H1 (cell line): ENCODE measurements at regions not wholly inside any gene's neighbourhood (a gene's known extent, or its start where the extent isn't known, plus 50 kb on each side); places are given as distances from the start of the nearest gene placed in this dataset.

Source experiments
- ASH2L ChIP-seq: fragments of 200-600, 300-600 bp; sonication (generic); IDR thresholded peaks from one replicate; pipeline ENCODE4 v1.7.1; 2017; ENCODE audit warnings: low read length
- CEBPB ChIP-seq: IDR thresholded peaks from 2 replicates; pipeline ENCODE4 v1.6.1; 2012; ENCODE audit warnings: low read depth, low read length
- HDAC2 ChIP-seq, 2 experiments: fragments of 300-600 bp in 1 of 2; sonication (generic) in 1 of 2; IDR thresholded peaks; 2 replicates each; pipeline ENCODE4 v1.6.1; 2011 to 2012; ENCODE audit warnings: low read depth in 2 of 2, low read length in 2 of 2, mild to moderate bottlenecking in 2 of 2, moderate library complexity in 2 of 2, borderline replicate concordance in 1 of 2, inconsistent platforms in 1 of 2
- HDAC6 ChIP-seq: IDR thresholded peaks from one replicate; pipeline ENCODE4 v1.7.1; 2012; ENCODE audit warnings: low read depth, mild to moderate bottlenecking, inconsistent platforms, low read length, moderate library complexity
- JUND ChIP-seq: IDR thresholded peaks from 2 replicates; pipeline ENCODE4 v1.6.1; 2011; ENCODE audit warnings: mild to moderate bottlenecking, improper control_type of control experiment, low read length
- TF ChIP-seq, protein P1 (sequence below), 3 experiments: IDR thresholded peaks; 1 replicate in 2 of 3; 2 replicates in 1 of 3; pipeline versions ENCODE4 v1.5.1 to v1.6.1; 2011; ENCODE audit warnings: low read length in 3 of 3, mild to moderate bottlenecking in 3 of 3, inconsistent platforms in 2 of 3, low read depth in 1 of 3, moderate library complexity in 1 of 3; ENCODE audit not compliant: insufficient read depth in 1 of 3; ENCODE audit errors: control extremely low read depth in 1 of 3
- TF ChIP-seq, protein P2 (sequence below): IDR thresholded peaks from 2 replicates; pipeline ENCODE4 v1.6.1; 2011; ENCODE audit warnings: low read depth, mild to moderate bottlenecking, low read length; ENCODE audit not compliant: insufficient read depth

DNA sequence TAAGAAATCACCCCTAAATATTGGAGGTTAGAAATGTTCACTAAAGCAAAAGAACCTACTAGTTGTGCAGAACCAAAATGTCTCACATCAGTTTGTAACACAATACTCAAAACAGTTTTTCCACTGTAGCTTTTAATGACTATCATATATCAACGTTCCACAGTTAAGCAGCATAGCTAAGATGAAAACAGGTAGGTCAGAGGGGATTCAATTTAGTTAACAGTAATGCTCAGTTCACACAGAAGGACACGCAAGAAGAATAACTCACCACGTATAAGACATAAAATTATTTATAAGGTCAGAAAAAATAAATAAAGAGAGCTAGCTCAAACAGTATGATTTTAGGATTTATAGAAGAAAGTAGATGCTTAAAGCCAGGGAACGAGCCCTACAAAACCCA lies 118.9 kb upstream of the CCDC150 start:
- TF ChIP-seq, protein P1, sequence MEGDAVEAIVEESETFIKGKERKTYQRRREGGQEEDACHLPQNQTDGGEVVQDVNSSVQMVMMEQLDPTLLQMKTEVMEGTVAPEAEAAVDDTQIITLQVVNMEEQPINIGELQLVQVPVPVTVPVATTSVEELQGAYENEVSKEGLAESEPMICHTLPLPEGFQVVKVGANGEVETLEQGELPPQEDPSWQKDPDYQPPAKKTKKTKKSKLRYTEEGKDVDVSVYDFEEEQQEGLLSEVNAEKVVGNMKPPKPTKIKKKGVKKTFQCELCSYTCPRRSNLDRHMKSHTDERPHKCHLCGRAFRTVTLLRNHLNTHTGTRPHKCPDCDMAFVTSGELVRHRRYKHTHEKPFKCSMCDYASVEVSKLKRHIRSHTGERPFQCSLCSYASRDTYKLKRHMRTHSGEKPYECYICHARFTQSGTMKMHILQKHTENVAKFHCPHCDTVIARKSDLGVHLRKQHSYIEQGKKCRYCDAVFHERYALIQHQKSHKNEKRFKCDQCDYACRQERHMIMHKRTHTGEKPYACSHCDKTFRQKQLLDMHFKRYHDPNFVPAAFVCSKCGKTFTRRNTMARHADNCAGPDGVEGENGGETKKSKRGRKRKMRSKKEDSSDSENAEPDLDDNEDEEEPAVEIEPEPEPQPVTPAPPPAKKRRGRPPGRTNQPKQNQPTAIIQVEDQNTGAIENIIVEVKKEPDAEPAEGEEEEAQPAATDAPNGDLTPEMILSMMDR (IDR thresholded peaks at IDR 0.05; ENCODE audit: control extremely low read depth in 1 of 3, insufficient read depth in 1 of 3, low read depth in 1 of 3, low read length in 3 of 3): no peak
- TF ChIP-seq CEBPB (no peak), HDAC2 (IDR thresholded peaks at IDR 0.05; ENCODE audit: borderline replicate concordance in 1 of 2, low read depth in 2 of 2, low read length in 2 of 2) (no peak), HDAC6 (no peak), ASH2L (no peak), JUND (no peak)
- TF ChIP-seq, protein P2, sequence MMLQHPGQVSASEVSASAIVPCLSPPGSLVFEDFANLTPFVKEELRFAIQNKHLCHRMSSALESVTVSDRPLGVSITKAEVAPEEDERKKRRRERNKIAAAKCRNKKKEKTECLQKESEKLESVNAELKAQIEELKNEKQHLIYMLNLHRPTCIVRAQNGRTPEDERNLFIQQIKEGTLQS: no peak
